ENCODE measurements at regions not wholly inside any gene's neighbourhood (a gene's known extent, or its start where the extent isn't known, plus 50 kb on each side); places are given as distances from the start of the nearest gene placed in this dataset.

GRCh38 chr10:90987383-90987782 is 66.5 kb upstream of the ANKRD1 start:
- no peak for TF ChIP-seq CTCF (IDR thresholded peaks at IDR 0.05; ENCODE audit: poor library complexity, severe bottlenecking)
- DNase-seq (ENCODE audit: low spot score) (no peak), ATAC-seq (ENCODE audit: low read depth) (no peak)
- H3K36me3 ChIP-seq (ENCODE audit: low read depth): no peaks in the 10 kb centered on the region
- no peaks in the 10 kb centered on the region for H3K9me3 ChIP-seq (ENCODE audit: severe bottlenecking)
- H3K4me1 ChIP-seq (ENCODE audit: insufficient read depth, poor library complexity, severe bottlenecking): peaks cover under 1% of the 10 kb centered on the region
- no peak overlapping the region for H3K4me3 ChIP-seq (ENCODE audit: severe bottlenecking)
- no peaks in the 10 kb centered on the region for H3K27me3 ChIP-seq (ENCODE audit: insufficient read depth, poor library complexity, severe bottlenecking)
- no peak overlapping the region for H3K27ac ChIP-seq (ENCODE audit: poor library complexity, severe bottlenecking)

- H3K4me1 ChIP-seq (ENCODE audit: insufficient read depth, poor library complexity, severe bottlenecking): peaks cover 3% of the 10 kb centered on the region
Observed at GRCh38 chr10:90988024-90988423, 67.1 kb upstream of the ANKRD1 start.

GRCh38 chr10:90988802-90989201 is 67.9 kb upstream of the ANKRD1 start:
- Histone ChIP-seq H3K27me3 (ENCODE audit: insufficient read depth, poor library complexity, severe bottlenecking) (no peaks in the 10 kb centered on the region), H3K27ac (ENCODE audit: poor library complexity, severe bottlenecking) (no peak overlapping the region), H3K4me1 (ENCODE audit: insufficient read depth, poor library complexity, severe bottlenecking) (peaks cover 3% of the 10 kb centered on the region), H3K4me3 (ENCODE audit: severe bottlenecking) (no peak overlapping the region), H3K9me3 (ENCODE audit: severe bottlenecking) (no peaks in the 10 kb centered on the region), H3K36me3 (ENCODE audit: low read depth) (no peaks in the 10 kb centered on the region)
- TF ChIP-seq CTCF (IDR thresholded peaks at IDR 0.05; ENCODE audit: poor library complexity, severe bottlenecking): no peak
- DNase-seq (ENCODE audit: low spot score) (no peak), ATAC-seq (ENCODE audit: low read depth) (no peak)

More at GRCh38 chr10:90988024-90988423, 67.1 kb upstream of the ANKRD1 start:
- H3K36me3 ChIP-seq (ENCODE audit: low read depth): no peaks in the 10 kb centered on the region
- DNase-seq (ENCODE audit: low spot score) (no peak), ATAC-seq (ENCODE audit: low read depth) (no peak)
- H3K27me3 ChIP-seq (ENCODE audit: insufficient read depth, poor library complexity, severe bottlenecking): no peaks in the 10 kb centered on the region
- H3K4me3 ChIP-seq (ENCODE audit: severe bottlenecking): no peak overlapping the region
- H3K9me3 ChIP-seq (ENCODE audit: severe bottlenecking): no peaks in the 10 kb centered on the region
- TF ChIP-seq CTCF (IDR thresholded peaks at IDR 0.05; ENCODE audit: poor library complexity, severe bottlenecking): no peak
- no peak overlapping the region for H3K27ac ChIP-seq (ENCODE audit: poor library complexity, severe bottlenecking)

- no peak for TF ChIP-seq CTCF (IDR thresholded peaks at IDR 0.05; ENCODE audit: poor library complexity, severe bottlenecking)
- no peaks in the 10 kb centered on the region for H3K9me3 ChIP-seq (ENCODE audit: severe bottlenecking)
- no peaks in the 10 kb centered on the region for H3K36me3 ChIP-seq (ENCODE audit: low read depth)
- H3K4me1 ChIP-seq (ENCODE audit: insufficient read depth, poor library complexity, severe bottlenecking): peaks cover 3% of the 10 kb centered on the region
- DNase-seq (ENCODE audit: low spot score) (no peak), ATAC-seq (ENCODE audit: low read depth) (no peak)
- H3K4me3 ChIP-seq (ENCODE audit: severe bottlenecking): no peak overlapping the region
- no peak overlapping the region for H3K27ac ChIP-seq (ENCODE audit: poor library complexity, severe bottlenecking)
- no peaks in the 10 kb centered on the region for H3K27me3 ChIP-seq (ENCODE audit: insufficient read depth, poor library complexity, severe bottlenecking)
Observed at GRCh38 chr10:90989378-90989777, 68.5 kb upstream of the ANKRD1 start.

GRCh38 chr10:90992462-90992861 is 71.6 kb upstream of the ANKRD1 start:
- Histone ChIP-seq H3K4me3 (ENCODE audit: severe bottlenecking) (no peak overlapping the region), H3K36me3 (ENCODE audit: low read depth) (no peaks in the 10 kb centered on the region), H3K4me1 (ENCODE audit: insufficient read depth, poor library complexity, severe bottlenecking) (peaks cover 3% of the 10 kb centered on the region), H3K27me3 (ENCODE audit: insufficient read depth, poor library complexity, severe bottlenecking) (no peaks in the 10 kb centered on the region), H3K9me3 (ENCODE audit: severe bottlenecking) (no peaks in the 10 kb centered on the region), H3K27ac (ENCODE audit: poor library complexity, severe bottlenecking) (no peak overlapping the region)
- DNase-seq (ENCODE audit: low spot score) (no peak), ATAC-seq (ENCODE audit: low read depth) (no peak)
- TF ChIP-seq CTCF (IDR thresholded peaks at IDR 0.05; ENCODE audit: poor library complexity, severe bottlenecking): no peak
